Spleen (tissue), 11 donors: ENCODE measurements at regions not wholly inside any gene's neighbourhood (a gene's known extent, or its start where the extent isn't known, plus 50 kb on each side); places are given as distances from the start of the nearest gene placed in this dataset.

Experiments used
- DNase-seq: peaks from one replicate; pipeline ENCODE4 v3.0.0-alpha.2; 2020
- H3K27ac ChIP-seq, 8 donors: fragments of 200-600 bp; sonication (generic) in 7 of 8; 1 replicate in 4 of 8; 2 replicates in 4 of 8; pipeline versions ENCODE4 v1.5.0 to v1.8.0; 2016 to 2021; ENCODE audit warnings: inconsistent platforms in 4 of 8, mild to moderate bottlenecking in 4 of 8, moderate library complexity in 1 of 8
- H3K27me3 ChIP-seq, 7 donors: fragments of 200-600 bp; sonication (generic) in 6 of 7; replicated peaks in 1 of 7; 1 replicate in 4 of 7; 2 replicates in 3 of 7; pipeline versions ENCODE4 v1.5.0 to v1.8.0; 2016 to 2021; ENCODE audit warnings: inconsistent platforms in 3 of 7, mild to moderate bottlenecking in 1 of 7
- H3K36me3 ChIP-seq, 6 donors: fragments of 200-600 bp; sonication (generic) in 5 of 6; 1 replicate in 4 of 6; 2 replicates in 2 of 6; pipeline versions ENCODE4 v1.5.0 to v1.8.0; 2016 to 2021; ENCODE audit warnings: inconsistent platforms in 2 of 6
- H3K4me1 ChIP-seq, 6 donors: fragments of 200-600 bp; sonication (generic) in 5 of 6; 1 replicate in 3 of 6; 2 replicates in 3 of 6; pipeline versions ENCODE4 v1.5.0 to v1.8.0; 2016 to 2021; ENCODE audit warnings: inconsistent platforms in 3 of 6
- H3K4me3 ChIP-seq, 8 donors: fragments of 200-600 bp; sonication (generic) in 7 of 8; 1 replicate in 4 of 8; 2 replicates in 4 of 8; pipeline versions ENCODE4 v1.5.0 to v1.8.0; 2016 to 2021; ENCODE audit warnings: inconsistent platforms in 4 of 8, mild to moderate bottlenecking in 4 of 8, moderate library complexity in 2 of 8
- H3K9me3 ChIP-seq, 8 donors: fragments of 200-600 bp; sonication (generic) in 7 of 8; 1 replicate in 4 of 8; 2 replicates in 4 of 8; pipeline versions ENCODE4 v1.5.0 to v1.8.0; 2016 to 2021; ENCODE audit warnings: inconsistent platforms in 4 of 8
- POLR2A ChIP-seq, 3 donors: fragments of 450-650 bp; IDR thresholded peaks; one replicate each; pipeline ENCODE4 v1.5.1; 2017; ENCODE audit warnings: antibody characterized with exemption in 3 of 3, mild to moderate bottlenecking in 1 of 3
- WGBS, 5 donors: extraction: QIAGEN DNeasy Blood & Tissue Kit in 3 of 5; methylation state at CpG; one replicate each; pipeline versions ENCODE4 v1.1.5 to v1.1.7; 2013 to 2018; 5-methylcytosine and 5-hydroxymethylcytosine counted together
- intact Hi-C: fragments of 100-400 bp; cut with DNase I; formaldehyde crosslinking; loops from one replicate; pipeline ENCODE4 v1.15.0; 2023; ENCODE audit warnings: low total_unique reads
- donor health status: healthy with polysubstance abuse.
- donor health status: DM: no; HTN: no; CAD: no; lungs with moderate emphysema.
- donor health status: DM: no; HTN: no; CAD: no.
- donor health status: Bipolar disorder and iron deficiency.
- donor health status: healthy.
- donor health status: DM: no; HTN: no; CAD: no.
- donor health status: DM: yes; HTN: yes; CAD: no.

DNA sequence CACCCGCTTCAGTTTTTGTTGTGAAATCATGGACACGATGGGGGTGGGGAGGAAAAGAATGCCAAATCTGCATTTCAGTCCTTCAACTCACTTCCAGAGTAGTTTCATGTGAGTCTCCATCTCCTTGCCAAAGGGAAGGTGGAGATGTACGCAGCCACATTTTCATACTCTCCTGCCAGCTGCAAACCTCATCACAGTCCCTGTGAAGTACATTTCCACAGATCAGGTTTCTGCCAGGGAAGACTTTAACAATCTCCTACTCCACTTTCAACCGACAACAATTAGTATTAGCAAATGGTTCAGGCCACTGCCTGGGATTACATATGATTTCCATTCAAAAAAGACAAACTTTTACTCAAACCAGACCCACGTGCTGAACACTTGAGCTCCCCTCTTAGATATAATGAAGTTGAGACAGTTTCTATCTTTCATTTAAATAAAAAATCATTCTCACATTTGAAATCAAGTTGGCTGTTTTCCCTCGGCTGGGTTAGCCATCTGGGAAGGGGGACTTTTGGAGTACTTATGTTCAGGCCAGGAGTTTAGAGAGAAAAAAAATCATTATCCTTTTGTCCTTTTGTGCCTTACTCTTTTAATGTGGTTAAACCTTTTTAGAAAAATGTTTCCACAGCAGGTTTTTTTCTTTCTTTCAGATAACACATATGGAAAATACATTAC lies 51.0 kb upstream of the CEP162 start:
- intact Hi-C loops, result no loop called here
- H3K4me3 ChIP-seq, result no peak overlapping the region
- no peak overlapping the region for H3K27ac ChIP-seq
- no peaks in the 10 kb centered on the region for H3K9me3 ChIP-seq
- H3K4me1 ChIP-seq, result no peaks in the 10 kb centered on the region
- peaks cover 0 to 9% (median 0%) of the 10 kb centered on the region in 7 donors for H3K27me3 ChIP-seq
- no peak for TF ChIP-seq POLR2A (IDR thresholded peaks at IDR 0.05)
- no peaks in the 10 kb centered on the region for H3K36me3 ChIP-seq
- DNase-seq, result no peak
- WGBS, 5 donors, result 65 to 77% (median 69%) methylated on average over 6 of the region's 6 CpGs
